Vagina (tissue), 2 donors: ENCODE measurements at regions not wholly inside any gene's neighbourhood (a gene's known extent, or its start where the extent isn't known, plus 50 kb on each side); places are given as distances from the start of the nearest gene placed in this dataset.
"Not testable (repeated sequence)": the region's sequence is repeated elsewhere in the genome, so short reads cannot be mapped to it uniquely, and the experiment has no call there.

Source experiments
- DNase-seq, 2 donors: peaks; one replicate each; pipeline ENCODE4 v3.0.0-alpha.2; 2017; ENCODE audit errors: extremely low spot score in 2 of 2
- H3K27ac ChIP-seq: fragments of 200-600 bp; sonication (generic); one replicate; pipeline ENCODE4 v1.5.1; 2019
- H3K27me3 ChIP-seq: fragments of 200-600 bp; sonication (generic); one replicate; pipeline ENCODE4 v1.5.1; 2019
- H3K36me3 ChIP-seq, 2 donors: fragments of 200-600 bp; sonication (generic); one replicate each; pipeline ENCODE4 v1.5.1; 2017 to 2019
- H3K4me1 ChIP-seq: fragments of 200-600 bp; sonication (generic); one replicate; pipeline ENCODE4 v1.5.1; 2019
- H3K4me3 ChIP-seq, 2 donors: fragments of 200-600 bp; sonication (generic); 1 replicate in 1 of 2; 2 replicates in 1 of 2; pipeline ENCODE4 v1.5.1; 2016 to 2019
- H3K9me3 ChIP-seq: fragments of 200-600 bp; sonication (generic); one replicate; pipeline ENCODE4 v1.5.1; 2019
- POLR2A ChIP-seq, 2 donors: fragments of 450-650 bp; IDR thresholded peaks; one replicate each; pipeline ENCODE4 v1.6.1; 2017; ENCODE audit warnings: antibody characterized with exemption in 2 of 2, mild to moderate bottlenecking in 2 of 2, moderate library complexity in 2 of 2
- POLR2AphosphoS5 ChIP-seq, 2 donors: sonication (generic); formaldehyde crosslinking; IDR thresholded peaks; one replicate each; pipeline ENCODE4 v1.9.0; 2017; ENCODE audit warnings: antibody characterized with exemption in 2 of 2, mild to moderate bottlenecking in 2 of 2, low read depth in 1 of 2; ENCODE audit not compliant: insufficient read depth in 1 of 2
- intact Hi-C: fragments of 100-400 bp; cut with DNase I; formaldehyde crosslinking; loops from one replicate; pipeline ENCODE4 v1.15.1; 2023
- TF ChIP-seq, protein P1 (sequence below), 3 experiments: fragments of 450-650 bp in 2 of 3; fragments of 200-600 bp in 1 of 3; sonication (generic) in 1 of 3; IDR thresholded peaks; one replicate each; pipeline ENCODE4 v1.5.1; 2017 to 2019; ENCODE audit warnings: antibody characterized with exemption in 3 of 3, mild to moderate bottlenecking in 2 of 3, moderate library complexity in 2 of 3

DNA sequence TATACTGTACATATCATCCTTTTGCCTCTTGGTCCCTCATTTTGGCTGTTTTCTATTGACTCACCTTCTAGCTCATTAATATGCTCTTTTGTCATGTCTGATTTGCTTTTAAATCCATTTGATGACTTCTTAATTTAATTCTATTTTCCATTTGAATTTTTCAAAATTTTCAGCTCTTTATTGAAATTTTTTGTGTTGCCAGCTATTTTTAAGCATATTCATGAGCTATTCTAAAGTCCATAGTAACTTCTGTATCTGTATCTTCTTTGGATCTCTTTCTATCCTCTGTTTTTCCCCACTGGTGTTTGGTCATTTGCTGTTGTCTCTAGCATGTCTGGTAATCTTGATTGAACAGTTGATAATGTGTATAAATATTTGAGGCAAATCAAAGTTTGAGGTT is 227.8 kb downstream of the NDUFA10 start:
- Histone ChIP-seq H3K27me3 (no peaks in the 10 kb centered on the region), H3K4me1 (no peaks in the 10 kb centered on the region), H3K9me3 (no peaks in the 10 kb centered on the region), H3K4me3 (no peak overlapping the region), H3K27ac (no peak overlapping the region), H3K36me3 (no peaks in the 10 kb centered on the region)
- no peak for DNase-seq
- intact Hi-C loops, result no loop called here
- TF ChIP-seq, protein P1, sequence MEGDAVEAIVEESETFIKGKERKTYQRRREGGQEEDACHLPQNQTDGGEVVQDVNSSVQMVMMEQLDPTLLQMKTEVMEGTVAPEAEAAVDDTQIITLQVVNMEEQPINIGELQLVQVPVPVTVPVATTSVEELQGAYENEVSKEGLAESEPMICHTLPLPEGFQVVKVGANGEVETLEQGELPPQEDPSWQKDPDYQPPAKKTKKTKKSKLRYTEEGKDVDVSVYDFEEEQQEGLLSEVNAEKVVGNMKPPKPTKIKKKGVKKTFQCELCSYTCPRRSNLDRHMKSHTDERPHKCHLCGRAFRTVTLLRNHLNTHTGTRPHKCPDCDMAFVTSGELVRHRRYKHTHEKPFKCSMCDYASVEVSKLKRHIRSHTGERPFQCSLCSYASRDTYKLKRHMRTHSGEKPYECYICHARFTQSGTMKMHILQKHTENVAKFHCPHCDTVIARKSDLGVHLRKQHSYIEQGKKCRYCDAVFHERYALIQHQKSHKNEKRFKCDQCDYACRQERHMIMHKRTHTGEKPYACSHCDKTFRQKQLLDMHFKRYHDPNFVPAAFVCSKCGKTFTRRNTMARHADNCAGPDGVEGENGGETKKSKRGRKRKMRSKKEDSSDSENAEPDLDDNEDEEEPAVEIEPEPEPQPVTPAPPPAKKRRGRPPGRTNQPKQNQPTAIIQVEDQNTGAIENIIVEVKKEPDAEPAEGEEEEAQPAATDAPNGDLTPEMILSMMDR (IDR thresholded peaks at IDR 0.05), result no peak
- TF ChIP-seq POLR2A (IDR thresholded peaks at IDR 0.05) (no peak), POLR2AphosphoS5 (IDR thresholded peaks at IDR 0.05; ENCODE audit: insufficient read depth in 1 of 2, low read depth in 1 of 2) (no peak)

DNA sequence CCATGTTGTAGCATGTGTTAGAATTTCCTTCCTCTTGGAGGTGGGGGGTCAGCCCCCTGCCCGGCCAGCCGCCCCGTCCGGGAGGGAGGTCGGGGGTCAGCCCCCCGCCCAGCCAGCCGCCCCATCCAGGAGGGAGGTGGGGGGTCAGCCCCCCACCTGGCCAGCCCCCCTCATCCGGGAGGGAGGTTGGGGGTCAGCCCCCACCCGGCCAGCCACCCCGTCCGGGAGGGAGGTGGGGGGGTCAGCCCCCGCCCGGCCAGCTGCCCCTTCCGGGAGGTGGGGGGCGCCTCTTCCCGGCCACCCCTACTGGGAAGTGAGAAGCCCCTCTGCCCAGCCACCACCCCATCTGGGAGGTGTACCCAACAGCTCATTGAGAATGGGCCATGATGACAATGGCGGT is 229.4 kb downstream of the NDUFA10 start:
- H3K4me3 ChIP-seq, H3K27me3 ChIP-seq, H3K9me3 ChIP-seq, H3K36me3 ChIP-seq, DNase-seq, H3K27ac ChIP-seq, intact Hi-C loops: not testable (repeated sequence)
- peaks cover 10% of the 10 kb centered on the region for H3K4me1 ChIP-seq

DNA sequence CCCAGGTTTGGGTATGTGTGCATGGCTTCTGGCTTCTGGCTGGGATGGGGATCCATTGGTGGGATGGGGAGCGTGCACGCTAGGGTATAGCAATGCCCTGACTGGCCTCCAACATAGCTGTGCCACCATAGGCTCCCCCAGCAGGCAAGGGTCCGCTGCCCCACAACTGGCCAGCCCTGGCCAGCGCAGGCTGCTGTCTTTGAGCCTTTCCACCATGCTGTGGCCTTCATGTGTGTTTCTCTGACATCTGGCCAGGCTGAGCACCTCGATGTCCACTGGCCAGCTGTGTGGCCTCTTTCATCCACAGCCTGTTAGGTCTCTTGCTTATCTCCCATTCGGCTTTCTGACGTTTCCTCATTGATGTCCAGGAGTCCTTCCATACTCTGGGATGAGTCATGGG is 231.3 kb downstream of the NDUFA10 start:
- TF ChIP-seq POLR2A (IDR thresholded peaks at IDR 0.05), result no peak
- TF ChIP-seq, protein P1 (IDR thresholded peaks at IDR 0.05), result no peak
- TF ChIP-seq POLR2AphosphoS5 (IDR thresholded peaks at IDR 0.05; ENCODE audit: insufficient read depth in 1 of 2, low read depth in 1 of 2), result no peak
- Histone ChIP-seq H3K4me1 (peaks cover 10% of the 10 kb centered on the region), H3K36me3 (no peaks in the 10 kb centered on the region), H3K27ac (no peak overlapping the region), H3K27me3 (no peaks in the 10 kb centered on the region), H3K9me3 (no peaks in the 10 kb centered on the region), H3K4me3 (no peak overlapping the region)
- DNase-seq, result no peak
- intact Hi-C loops, result no loop called here

DNA sequence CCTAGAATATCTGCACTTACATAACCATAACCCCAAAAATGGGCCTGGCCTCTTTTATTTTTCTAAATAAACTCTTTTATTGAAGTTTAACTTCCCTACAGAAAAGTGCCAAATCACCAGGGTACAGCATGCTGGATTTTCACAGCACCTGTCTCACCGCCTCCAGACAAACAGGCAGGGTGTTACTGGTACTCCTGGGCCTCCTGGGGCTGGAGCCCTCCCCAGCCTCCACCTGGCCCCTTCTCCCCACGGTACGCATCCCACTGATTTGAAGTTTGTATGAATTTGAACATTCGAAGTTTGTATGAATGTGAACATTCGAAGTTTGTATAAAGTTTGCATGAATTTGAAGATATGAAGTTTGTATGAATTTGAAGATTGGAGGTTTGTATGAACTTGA is 232.1 kb downstream of the NDUFA10 start:
- intact Hi-C loops, result no loop called here
- no peak overlapping the region for H3K4me3 ChIP-seq
- peaks cover 10% of the 10 kb centered on the region for H3K4me1 ChIP-seq
- DNase-seq, result no peak
- no peaks in the 10 kb centered on the region for H3K9me3 ChIP-seq
- no peak for TF ChIP-seq POLR2A (IDR thresholded peaks at IDR 0.05)
- TF ChIP-seq, protein P1 (IDR thresholded peaks at IDR 0.05), result no peak
- no peak for TF ChIP-seq POLR2AphosphoS5 (IDR thresholded peaks at IDR 0.05; ENCODE audit: insufficient read depth in 1 of 2, low read depth in 1 of 2)
- H3K27ac ChIP-seq, result no peak overlapping the region
- no peaks in the 10 kb centered on the region for H3K27me3 ChIP-seq
- no peaks in the 10 kb centered on the region for H3K36me3 ChIP-seq

DNA sequence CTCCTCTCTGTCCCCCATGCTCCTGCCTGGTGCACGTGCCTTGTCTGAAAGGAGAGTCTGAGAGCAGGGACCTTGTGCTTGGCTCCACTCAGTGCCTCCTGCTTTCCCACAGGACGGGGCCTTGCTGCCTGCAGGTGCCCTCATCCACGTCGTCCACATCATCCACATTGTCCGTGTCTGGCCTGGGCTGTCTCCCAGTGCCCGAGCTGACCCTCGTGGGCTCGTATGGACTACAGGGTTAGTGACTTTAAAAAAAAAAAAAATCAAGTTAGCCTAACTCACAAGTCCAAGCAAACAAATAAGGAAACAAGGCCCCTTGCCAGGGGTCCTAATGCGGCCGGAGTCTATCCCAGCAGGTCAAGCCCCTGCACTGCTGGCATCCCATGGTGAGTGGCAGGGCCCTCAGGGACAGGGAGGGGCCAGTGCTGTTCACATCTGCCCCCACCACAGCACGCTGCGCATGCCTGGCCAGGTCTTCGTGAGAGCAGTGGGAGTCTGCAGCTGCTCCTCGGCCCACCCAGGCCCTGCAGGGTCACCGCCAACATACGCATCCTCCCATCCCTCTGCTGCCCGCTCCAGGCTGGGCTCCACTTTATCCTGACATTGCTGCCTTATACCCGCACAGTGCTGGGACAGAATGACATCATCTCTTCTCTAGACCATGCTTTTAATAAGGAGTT is 232.6 kb downstream of the NDUFA10 start:
- Histone ChIP-seq H3K4me1 (peaks cover 10% of the 10 kb centered on the region), H3K27ac (no peak overlapping the region), H3K9me3 (no peaks in the 10 kb centered on the region), H3K36me3 (no peaks in the 10 kb centered on the region), H3K4me3 (no peak overlapping the region), H3K27me3 (no peaks in the 10 kb centered on the region)
- intact Hi-C loops, result no loop called here
- TF ChIP-seq, protein P1 (IDR thresholded peaks at IDR 0.05), result no peak
- no peak for TF ChIP-seq POLR2AphosphoS5 (IDR thresholded peaks at IDR 0.05; ENCODE audit: insufficient read depth in 1 of 2, low read depth in 1 of 2)
- no peak for TF ChIP-seq POLR2A (IDR thresholded peaks at IDR 0.05)
- DNase-seq, result no peak
